ENCODE measurements at regions not wholly inside any gene's neighbourhood (a gene's known extent, or its start where the extent isn't known, plus 50 kb on each side); places are given as distances from the start of the nearest gene placed in this dataset.

DNA sequence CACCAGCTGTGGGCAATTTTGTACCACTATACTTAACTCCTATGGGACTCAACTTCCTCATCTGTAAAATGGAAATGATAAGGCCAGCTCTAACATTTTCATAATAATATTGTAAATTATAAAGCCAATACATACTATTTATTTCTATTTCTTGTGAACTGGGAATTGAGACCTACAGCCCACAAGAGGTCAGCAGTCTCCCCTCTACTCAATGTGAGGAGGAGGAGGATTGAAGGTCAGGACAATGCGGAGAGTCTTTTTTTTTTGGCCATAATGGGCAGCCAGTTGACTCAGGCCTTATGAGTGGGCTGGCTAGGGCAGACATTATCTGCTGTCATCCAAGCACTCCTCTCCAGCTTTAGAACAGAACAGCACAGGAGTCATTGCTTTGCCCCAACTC, 90.5 kb downstream of the NUF2 start:
- Histone ChIP-seq H3K4me2 (ENCODE audit: insufficient read depth, low read length) (no peak overlapping the region), H3K36me3 (ENCODE audit: insufficient read depth, low read length) (no peaks in the 10 kb centered on the region), H3K9me3 (ENCODE audit: insufficient read depth, low read length, severe bottlenecking) (no peaks in the 10 kb centered on the region), H3K27me3 (ENCODE audit: insufficient read depth, low read length, poor library complexity) (peaks cover 4% of the 10 kb centered on the region), H3K27ac (ENCODE audit: low read length) (no peak overlapping the region), H3K9ac (ENCODE audit: low read depth, low read length) (no peak overlapping the region), H3K79me2 (ENCODE audit: insufficient read depth, low read length) (no peaks in the 10 kb centered on the region), H2AFZ (ENCODE audit: low read depth, low read length) (no peak overlapping the region), H3K4me3 (ENCODE audit: low read depth in 1 of 2, low read length in 2 of 2) (no peak overlapping the region), H3K4me1 (ENCODE audit: insufficient read depth, low read length) (no peaks in the 10 kb centered on the region), H4K20me1 (ENCODE audit: insufficient read depth, low read length) (no peaks in the 10 kb centered on the region)
- DNase-seq (no peak), ATAC-seq (ENCODE audit: insufficient read depth, low read depth) (no peak)
- no peak for TF ChIP-seq EZH2 (IDR thresholded peaks at IDR 0.05; ENCODE audit: borderline replicate concordance, low read depth, low read length, severe bottlenecking)
- TF ChIP-seq, protein P1, sequence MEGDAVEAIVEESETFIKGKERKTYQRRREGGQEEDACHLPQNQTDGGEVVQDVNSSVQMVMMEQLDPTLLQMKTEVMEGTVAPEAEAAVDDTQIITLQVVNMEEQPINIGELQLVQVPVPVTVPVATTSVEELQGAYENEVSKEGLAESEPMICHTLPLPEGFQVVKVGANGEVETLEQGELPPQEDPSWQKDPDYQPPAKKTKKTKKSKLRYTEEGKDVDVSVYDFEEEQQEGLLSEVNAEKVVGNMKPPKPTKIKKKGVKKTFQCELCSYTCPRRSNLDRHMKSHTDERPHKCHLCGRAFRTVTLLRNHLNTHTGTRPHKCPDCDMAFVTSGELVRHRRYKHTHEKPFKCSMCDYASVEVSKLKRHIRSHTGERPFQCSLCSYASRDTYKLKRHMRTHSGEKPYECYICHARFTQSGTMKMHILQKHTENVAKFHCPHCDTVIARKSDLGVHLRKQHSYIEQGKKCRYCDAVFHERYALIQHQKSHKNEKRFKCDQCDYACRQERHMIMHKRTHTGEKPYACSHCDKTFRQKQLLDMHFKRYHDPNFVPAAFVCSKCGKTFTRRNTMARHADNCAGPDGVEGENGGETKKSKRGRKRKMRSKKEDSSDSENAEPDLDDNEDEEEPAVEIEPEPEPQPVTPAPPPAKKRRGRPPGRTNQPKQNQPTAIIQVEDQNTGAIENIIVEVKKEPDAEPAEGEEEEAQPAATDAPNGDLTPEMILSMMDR (IDR thresholded peaks at IDR 0.05; ENCODE audit: borderline replicate concordance, extremely low read depth, low read length, poor library complexity, severe bottlenecking): no peak

DNA sequence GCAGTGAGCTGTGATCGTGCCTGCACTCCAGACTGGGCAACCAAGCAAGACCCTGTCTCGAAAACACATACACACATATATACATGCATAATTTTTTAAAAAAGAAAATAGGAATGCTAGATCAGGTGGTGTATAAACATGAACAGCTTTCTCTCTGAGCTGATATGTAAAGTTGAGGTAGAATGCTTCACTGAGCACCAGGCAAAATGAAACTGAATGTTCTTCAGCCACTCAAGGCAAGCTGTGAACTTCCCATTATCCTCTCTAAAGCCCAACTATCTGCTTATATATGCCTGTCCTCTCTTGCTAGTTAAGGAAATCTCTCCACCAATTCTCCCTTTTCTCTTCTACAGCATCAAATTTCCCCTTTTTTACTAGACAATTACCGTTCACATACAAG, 93.0 kb downstream of the NUF2 start:
- Histone ChIP-seq H3K36me3 (ENCODE audit: insufficient read depth, low read length) (no peaks in the 10 kb centered on the region), H3K4me2 (ENCODE audit: insufficient read depth, low read length) (no peak overlapping the region), H3K9ac (ENCODE audit: low read depth, low read length) (no peak overlapping the region), H3K79me2 (ENCODE audit: insufficient read depth, low read length) (no peaks in the 10 kb centered on the region), H3K4me1 (ENCODE audit: insufficient read depth, low read length) (no peaks in the 10 kb centered on the region), H3K27ac (ENCODE audit: low read length) (no peak overlapping the region), H3K9me3 (ENCODE audit: insufficient read depth, low read length, severe bottlenecking) (no peaks in the 10 kb centered on the region), H4K20me1 (ENCODE audit: insufficient read depth, low read length) (no peaks in the 10 kb centered on the region), H3K27me3 (ENCODE audit: insufficient read depth, low read length, poor library complexity) (peaks cover 4% of the 10 kb centered on the region), H3K4me3 (ENCODE audit: low read depth in 1 of 2, low read length in 2 of 2) (no peak overlapping the region), H2AFZ (ENCODE audit: low read depth, low read length) (no peak overlapping the region)
- no peak for DNase-seq
- TF ChIP-seq, protein P1 (IDR thresholded peaks at IDR 0.05; ENCODE audit: borderline replicate concordance, extremely low read depth, low read length, poor library complexity, severe bottlenecking): no peak
- TF ChIP-seq EZH2 (IDR thresholded peaks at IDR 0.05; ENCODE audit: borderline replicate concordance, low read depth, low read length, severe bottlenecking): no peak
- ATAC-seq (ENCODE audit: insufficient read depth, low read depth): no peak

DNA sequence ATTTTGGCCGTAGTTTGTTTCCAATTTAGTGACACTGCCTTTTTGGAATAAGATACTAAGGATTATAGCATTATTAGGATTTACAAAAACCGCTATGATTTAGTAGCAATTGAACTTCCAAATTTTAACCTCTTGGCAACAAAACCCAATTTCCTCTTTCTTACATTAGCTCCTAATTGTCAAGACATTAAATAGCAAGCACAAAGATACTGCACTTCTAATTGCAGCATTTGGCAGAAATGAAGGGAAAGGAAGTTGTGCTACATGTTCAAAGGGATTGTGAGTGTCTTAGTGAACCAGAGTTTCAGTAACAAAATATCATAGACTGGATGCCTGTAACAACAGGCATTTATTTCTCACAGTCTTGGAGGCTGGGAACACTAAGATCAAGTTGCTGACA, 99.9 kb downstream of the NUF2 start:
- Histone ChIP-seq H3K9ac (ENCODE audit: low read depth, low read length) (no peak overlapping the region), H2AFZ (ENCODE audit: low read depth, low read length) (no peak overlapping the region), H4K20me1 (ENCODE audit: insufficient read depth, low read length) (no peaks in the 10 kb centered on the region), H3K27ac (ENCODE audit: low read length) (no peak overlapping the region), H3K4me1 (ENCODE audit: insufficient read depth, low read length) (no peaks in the 10 kb centered on the region), H3K4me2 (ENCODE audit: insufficient read depth, low read length) (no peak overlapping the region), H3K27me3 (ENCODE audit: insufficient read depth, low read length, poor library complexity) (no peaks in the 10 kb centered on the region), H3K9me3 (ENCODE audit: insufficient read depth, low read length, severe bottlenecking) (no peaks in the 10 kb centered on the region), H3K4me3 (ENCODE audit: low read depth in 1 of 2, low read length in 2 of 2) (no peak overlapping the region), H3K79me2 (ENCODE audit: insufficient read depth, low read length) (no peaks in the 10 kb centered on the region), H3K36me3 (ENCODE audit: insufficient read depth, low read length) (no peaks in the 10 kb centered on the region)
- DNase-seq (no peak), ATAC-seq (ENCODE audit: insufficient read depth, low read depth) (no peak)
- TF ChIP-seq, protein P1 (IDR thresholded peaks at IDR 0.05; ENCODE audit: borderline replicate concordance, extremely low read depth, low read length, poor library complexity, severe bottlenecking): no peak
- TF ChIP-seq EZH2 (IDR thresholded peaks at IDR 0.05; ENCODE audit: borderline replicate concordance, low read depth, low read length, severe bottlenecking): no peak
